ENCODE measurements at regions not wholly inside any gene's neighbourhood (a gene's known extent, or its start where the extent isn't known, plus 50 kb on each side); places are given as distances from the start of the nearest gene placed in this dataset.
"Not testable (repeated sequence)": the region's sequence is repeated elsewhere in the genome, so short reads cannot be mapped to it uniquely, and the experiment has no call there.

DNA sequence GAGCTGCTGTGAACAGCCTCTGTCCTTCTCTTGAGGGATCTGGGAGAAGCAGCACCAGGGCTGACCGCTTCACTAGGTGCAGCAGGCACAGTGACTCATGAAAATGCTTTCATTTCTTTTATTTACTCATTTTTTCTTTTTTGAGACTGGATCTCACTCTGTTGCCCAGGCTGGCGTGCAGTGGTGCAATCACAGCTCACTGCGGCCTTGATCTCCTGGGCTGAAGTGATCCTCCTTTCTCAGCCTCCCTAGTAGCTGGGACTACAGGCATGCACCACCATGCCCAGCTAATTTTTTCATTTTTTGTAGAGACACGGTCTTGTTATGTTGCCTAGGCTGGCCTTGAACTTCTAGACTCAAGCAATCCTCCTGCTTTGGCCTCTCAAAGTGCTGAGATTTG, 216.8 kb upstream of the EEF2KMT start:
- no peak for DNase-seq (ENCODE audit: extremely low read depth, low read depth)
- TF ChIP-seq, protein P1, sequence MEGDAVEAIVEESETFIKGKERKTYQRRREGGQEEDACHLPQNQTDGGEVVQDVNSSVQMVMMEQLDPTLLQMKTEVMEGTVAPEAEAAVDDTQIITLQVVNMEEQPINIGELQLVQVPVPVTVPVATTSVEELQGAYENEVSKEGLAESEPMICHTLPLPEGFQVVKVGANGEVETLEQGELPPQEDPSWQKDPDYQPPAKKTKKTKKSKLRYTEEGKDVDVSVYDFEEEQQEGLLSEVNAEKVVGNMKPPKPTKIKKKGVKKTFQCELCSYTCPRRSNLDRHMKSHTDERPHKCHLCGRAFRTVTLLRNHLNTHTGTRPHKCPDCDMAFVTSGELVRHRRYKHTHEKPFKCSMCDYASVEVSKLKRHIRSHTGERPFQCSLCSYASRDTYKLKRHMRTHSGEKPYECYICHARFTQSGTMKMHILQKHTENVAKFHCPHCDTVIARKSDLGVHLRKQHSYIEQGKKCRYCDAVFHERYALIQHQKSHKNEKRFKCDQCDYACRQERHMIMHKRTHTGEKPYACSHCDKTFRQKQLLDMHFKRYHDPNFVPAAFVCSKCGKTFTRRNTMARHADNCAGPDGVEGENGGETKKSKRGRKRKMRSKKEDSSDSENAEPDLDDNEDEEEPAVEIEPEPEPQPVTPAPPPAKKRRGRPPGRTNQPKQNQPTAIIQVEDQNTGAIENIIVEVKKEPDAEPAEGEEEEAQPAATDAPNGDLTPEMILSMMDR (IDR thresholded peaks at IDR 0.05; ENCODE audit: low read depth, low read length), result no peak

DNA sequence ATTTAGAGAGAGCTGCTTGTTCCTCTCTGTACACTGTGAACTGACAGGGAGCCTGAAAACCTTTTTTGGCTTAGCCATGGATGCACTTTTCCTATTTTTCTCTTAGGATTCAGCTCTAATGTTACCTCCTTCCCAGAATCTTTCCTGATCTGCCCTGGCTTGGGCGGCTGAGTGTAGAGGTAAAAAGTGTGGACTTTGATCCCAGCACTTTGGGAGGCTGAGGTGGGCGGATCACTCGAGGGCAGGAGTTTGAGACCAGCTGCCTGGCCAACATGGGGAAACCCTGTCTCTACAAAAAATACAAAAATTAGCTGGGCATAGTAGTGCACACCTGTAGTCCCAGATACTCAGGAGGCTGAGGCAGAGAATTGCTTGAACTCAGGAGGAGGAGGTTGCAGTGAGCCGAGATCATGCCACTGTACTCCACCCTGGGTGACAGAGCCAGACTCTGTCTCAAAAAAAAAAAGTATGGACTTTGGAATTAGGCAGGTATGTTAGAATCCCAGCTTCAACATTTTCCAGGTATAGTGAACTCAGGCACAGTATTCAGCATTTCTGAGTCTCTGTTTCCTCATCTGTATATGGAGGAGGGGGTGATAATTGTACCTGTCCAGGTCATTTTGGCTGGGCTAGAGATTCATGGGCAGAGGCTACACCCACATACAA, 212.5 kb upstream of the EEF2KMT start:
- no peak for DNase-seq (ENCODE audit: extremely low read depth, low read depth)
- TF ChIP-seq, protein P1 (IDR thresholded peaks at IDR 0.05; ENCODE audit: low read depth, low read length), result no peak

DNA sequence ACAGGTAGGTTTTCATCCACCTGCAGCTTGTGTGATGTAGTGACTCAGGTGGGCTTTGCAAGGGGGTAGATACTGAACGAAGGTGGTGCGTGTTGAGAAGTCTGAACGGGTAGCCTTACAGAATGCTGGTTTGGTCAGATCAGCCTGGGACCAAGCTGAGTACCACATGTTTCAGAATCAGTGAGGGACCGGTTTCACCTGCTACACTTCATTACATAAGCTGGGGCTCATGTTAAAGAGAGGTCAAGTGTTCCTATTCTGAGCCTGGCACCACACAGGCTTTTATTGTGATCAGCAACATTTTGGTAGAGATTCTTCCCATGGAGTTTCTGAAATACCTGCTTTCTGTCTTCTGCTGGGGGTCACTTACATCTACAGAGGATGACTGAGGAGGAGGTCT, 207.4 kb upstream of the EEF2KMT start:
- DNase-seq (ENCODE audit: extremely low read depth, low read depth), result no peak
- TF ChIP-seq, protein P1 (IDR thresholded peaks at IDR 0.05; ENCODE audit: low read depth, low read length), result no peak

DNA sequence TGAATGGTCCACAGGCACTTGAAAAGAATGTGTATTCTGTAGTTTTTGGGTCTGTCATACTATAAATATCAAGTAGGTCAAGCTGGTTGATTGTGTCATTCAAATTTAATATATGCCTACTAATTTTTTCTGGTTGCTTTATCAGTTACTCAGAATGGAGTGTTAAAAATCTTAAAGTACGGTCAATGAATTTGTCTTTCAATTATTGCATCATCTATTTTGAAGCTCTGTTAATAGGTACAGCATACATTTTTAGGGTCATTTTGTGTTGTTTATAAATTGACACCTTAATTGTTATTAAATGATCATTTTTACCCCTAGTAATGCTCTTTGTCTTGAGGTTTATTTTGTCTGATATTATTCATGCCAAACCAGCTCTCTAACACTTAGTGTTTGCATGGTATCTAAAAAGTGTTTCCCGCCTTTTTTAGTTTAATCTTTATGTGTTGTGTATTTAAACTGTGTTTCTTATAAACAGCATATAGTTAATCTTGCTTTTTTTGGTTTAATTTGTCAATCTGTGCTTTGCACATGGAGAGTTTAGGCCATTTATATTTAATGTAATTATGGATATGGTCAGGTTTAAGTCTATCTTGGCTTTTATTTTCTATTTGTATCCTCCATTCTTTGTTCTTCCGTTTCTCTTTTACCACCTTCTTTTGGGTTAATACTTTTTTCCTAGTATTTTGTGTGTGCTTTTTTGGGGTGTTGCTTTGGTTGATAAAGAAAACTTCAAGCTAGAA, 204.9 kb upstream of the EEF2KMT start:
- DNase-seq (ENCODE audit: extremely low read depth, low read depth), result no peak

DNA sequence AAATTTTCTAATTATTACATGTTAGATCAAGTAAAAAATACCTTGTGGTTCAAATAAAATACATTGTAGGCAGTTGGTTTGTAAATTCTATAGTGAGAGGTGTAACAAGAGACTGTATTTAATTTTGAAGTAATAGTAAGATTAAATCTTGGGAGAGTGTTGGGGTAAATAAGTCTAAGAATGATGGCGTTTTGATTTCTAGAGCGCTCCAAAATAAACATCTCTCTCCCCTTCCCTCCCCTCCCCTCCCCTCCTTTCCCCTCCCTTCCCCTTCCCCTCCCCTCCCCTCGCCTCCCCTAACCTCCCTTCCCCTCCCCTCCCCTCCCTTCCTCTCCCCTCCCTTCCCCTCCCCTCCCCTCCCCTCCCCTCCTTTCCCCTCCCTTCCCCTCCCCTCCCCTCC, 200.6 kb upstream of the EEF2KMT start:
- no peak for DNase-seq (ENCODE audit: extremely low read depth, low read depth)
- TF ChIP-seq, protein P1 (IDR thresholded peaks at IDR 0.05; ENCODE audit: low read depth, low read length), result no peak

More for the DNA sequence above, 204.9 kb upstream of the EEF2KMT start:
- TF ChIP-seq, protein P1 (IDR thresholded peaks at IDR 0.05; ENCODE audit: low read depth, low read length), result no peak

DNA sequence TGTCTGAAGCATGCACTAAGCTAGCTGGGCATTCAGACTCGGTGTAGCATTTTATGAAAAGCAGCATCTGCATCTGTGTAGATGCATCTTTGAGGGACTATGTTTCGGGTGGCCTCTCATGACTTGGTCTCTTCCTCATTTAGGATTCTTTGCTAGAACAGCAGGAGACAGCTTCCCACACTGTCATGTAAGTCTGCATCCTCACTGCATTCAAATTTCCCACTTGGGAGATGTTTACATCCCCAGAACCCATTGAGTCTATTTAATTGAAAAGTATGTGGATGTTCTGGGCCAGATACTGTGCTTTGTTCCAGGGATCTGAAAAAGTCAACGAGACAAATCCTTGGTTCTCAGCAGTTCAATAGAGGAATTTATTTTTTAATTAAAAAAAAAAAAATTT, 198.6 kb upstream of the EEF2KMT start:
- TF ChIP-seq, protein P1 (IDR thresholded peaks at IDR 0.05; ENCODE audit: low read depth, low read length), result no peak
- no peak for DNase-seq (ENCODE audit: extremely low read depth, low read depth)

DNA sequence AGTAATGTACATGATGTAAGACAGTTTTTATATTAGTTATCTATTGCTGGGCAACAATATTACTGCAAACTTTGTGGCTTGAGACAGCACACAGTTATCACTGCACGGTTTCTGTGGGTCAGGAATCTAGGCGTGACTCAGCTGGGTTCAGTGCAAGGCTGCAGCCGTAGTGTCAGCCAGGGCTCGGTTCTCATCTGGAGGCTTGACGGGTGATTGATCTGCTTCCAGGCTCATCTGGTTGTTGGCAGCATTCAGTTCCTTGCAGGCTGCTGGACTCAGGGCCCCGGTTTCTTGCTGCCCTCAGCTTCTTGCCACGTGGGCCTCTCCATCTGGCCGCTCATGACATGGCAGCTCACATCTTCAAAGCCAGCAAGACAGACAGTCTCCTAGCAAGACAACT, 197.7 kb upstream of the EEF2KMT start:
- not testable (repeated sequence) for DNase-seq (ENCODE audit: extremely low read depth, low read depth)

DNA sequence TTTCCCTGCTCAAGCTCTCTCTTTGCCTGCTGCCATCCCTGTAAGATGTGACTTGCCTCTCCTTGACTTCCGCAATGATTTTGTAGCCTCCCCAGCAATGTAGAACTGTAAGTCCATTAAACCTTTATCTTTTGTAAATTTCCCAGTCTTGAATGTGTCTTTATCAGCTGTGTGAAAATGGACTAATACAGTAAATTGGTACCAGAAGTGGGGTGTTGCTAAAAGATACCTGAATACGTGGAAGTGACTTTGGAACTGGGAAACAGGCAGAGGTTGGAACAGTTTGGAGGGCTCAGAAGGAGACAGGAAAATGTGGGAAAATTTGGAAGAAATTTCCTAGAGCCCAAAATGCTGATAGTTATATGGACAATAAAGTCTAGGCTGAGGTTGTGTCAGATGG, 184.6 kb upstream of the EEF2KMT start:
- DNase-seq (ENCODE audit: extremely low read depth, low read depth), result not testable (repeated sequence)
